GM18870 (cell line): ENCODE measurements at regions not wholly inside any gene's neighbourhood (a gene's known extent, or its start where the extent isn't known, plus 50 kb on each side); places are given as distances from the start of the nearest gene placed in this dataset.
"Not testable (repeated sequence)": the region's sequence is repeated elsewhere in the genome, so short reads cannot be mapped to it uniquely, and the experiment has no call there.

Experiments used
- ATAC-seq: cut with Tn5 transposase; IDR thresholded peaks from one replicate; pipeline ENCODE4 v1.9.1; 2021; ENCODE audit warnings: moderate library complexity; ENCODE audit not compliant: unreplicated experiment

- ATAC-seq, result no peak
Observed at GRCh38 chr3:72270072-72270681, 485.2 kb upstream of the PROK2 start.

- no peak for ATAC-seq
Observed at GRCh38 chr3:72269475-72269874, 484.5 kb upstream of the PROK2 start.

GRCh38 chr3:72266921-72267524 lies 482.1 kb upstream of the PROK2 start:
- not testable (repeated sequence) for ATAC-seq

GRCh38 chr3:72266016-72266370 lies 481.0 kb upstream of the PROK2 start:
- ATAC-seq, result peak; percentile 15

GRCh38 chr3:72265256-72266015 lies 480.5 kb upstream of the PROK2 start:
- peak; percentile 52 for ATAC-seq

- no peak for ATAC-seq
Observed at GRCh38 chr3:72263223-72263990, 478.5 kb upstream of the PROK2 start.

GRCh38 chr3:72262736-72263135 lies 477.8 kb upstream of the PROK2 start:
- no peak for ATAC-seq

- ATAC-seq, result no peak
Observed at GRCh38 chr3:72261566-72262564, 476.9 kb upstream of the PROK2 start.

- ATAC-seq, result no peak
Observed at GRCh38 chr3:72260588-72260910, 475.6 kb upstream of the PROK2 start.

GRCh38 chr3:72259755-72260587 lies 475.0 kb upstream of the PROK2 start:
- no peak for ATAC-seq

- no peak for ATAC-seq
Observed at GRCh38 chr3:72258361-72259141, 473.6 kb upstream of the PROK2 start.

GRCh38 chr3:72257738-72258137 lies 472.8 kb upstream of the PROK2 start:
- no peak for ATAC-seq

GRCh38 chr3:72257203-72257602 lies 472.3 kb upstream of the PROK2 start:
- no peak for ATAC-seq

GRCh38 chr3:72256716-72257115 lies 471.8 kb upstream of the PROK2 start:
- no peak for ATAC-seq

GRCh38 chr3:72255791-72256559 lies 471.0 kb upstream of the PROK2 start:
- peak; percentile 48 for ATAC-seq

- no peak for ATAC-seq
Observed at GRCh38 chr3:72255191-72255590, 470.2 kb upstream of the PROK2 start.

GRCh38 chr3:72254483-72254882 lies 469.5 kb upstream of the PROK2 start:
- no peak for ATAC-seq

GRCh38 chr3:72250725-72251124 lies 465.8 kb upstream of the PROK2 start:
- ATAC-seq, result no peak
